Kasumi-1 (cell line): ENCODE measurements at regions not wholly inside any gene's neighbourhood (a gene's known extent, or its start where the extent isn't known, plus 50 kb on each side); places are given as distances from the start of the nearest gene placed in this dataset.

Experiments used
- DNase-seq, 2 experiments: peaks; one replicate each; lab custom pipeline; 2025; lab: John Stamatoyannopoulos, UW

GRCh38 chr15:99921101-99921500, 187.9 kb upstream of the LYSMD4 start:
- no peak for DNase-seq

- DNase-seq: no peak
These were observed 184.8 kb upstream of the LYSMD4 start for GRCh38 chr15:99918072-99918471.

GRCh38 chr15:99917252-99917651, 184.0 kb upstream of the LYSMD4 start:
- DNase-seq: no peak

GRCh38 chr15:99916668-99917223, 183.5 kb upstream of the LYSMD4 start:
- no peak for DNase-seq

- no peak for DNase-seq
These were observed 181.5 kb upstream of the LYSMD4 start for GRCh38 chr15:99914723-99915122.

GRCh38 chr15:99911816-99912215, 178.6 kb upstream of the LYSMD4 start:
- no peak for DNase-seq

GRCh38 chr15:99909592-99910295, 176.5 kb upstream of the LYSMD4 start:
- DNase-seq: peak; percentile 7 to 8

GRCh38 chr15:99907698-99908097, 174.5 kb upstream of the LYSMD4 start:
- no peak for DNase-seq

GRCh38 chr15:99906793-99907192, 173.6 kb upstream of the LYSMD4 start:
- DNase-seq: no peak

- DNase-seq: no peak
These were observed 173.1 kb upstream of the LYSMD4 start for GRCh38 chr15:99906311-99906710.

DNA sequence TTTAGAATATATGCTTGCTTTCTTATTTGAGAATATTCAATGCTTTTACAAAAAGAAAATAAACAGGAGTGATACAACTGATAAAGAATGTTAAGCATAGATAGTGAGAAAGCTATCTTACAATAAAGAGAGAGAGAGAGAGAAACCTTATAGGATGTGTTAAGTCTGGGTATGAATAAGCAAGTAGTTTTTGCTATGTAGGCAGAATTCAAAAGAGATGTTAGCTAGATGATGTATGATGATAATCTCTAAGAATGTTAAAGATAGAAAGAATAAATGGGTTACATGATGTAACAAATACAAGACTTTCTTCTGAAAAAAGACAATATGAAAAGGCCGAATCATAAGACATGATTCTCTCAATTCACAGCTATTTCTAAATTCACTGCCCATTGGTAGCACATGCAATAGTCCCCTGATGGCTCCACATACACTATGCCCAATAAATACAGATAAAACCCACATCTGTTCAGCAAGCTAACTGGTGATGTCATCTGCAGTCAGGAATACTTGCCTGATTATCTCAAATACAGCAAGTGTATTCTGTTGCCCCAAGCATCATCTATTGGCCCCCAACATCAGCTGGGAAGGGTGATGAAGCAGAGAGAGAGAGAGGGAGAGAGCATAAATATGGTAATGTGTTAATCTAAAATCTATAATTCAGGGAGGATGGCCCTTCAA, 169.2 kb upstream of the LYSMD4 start:
- DNase-seq: no peak

DNA sequence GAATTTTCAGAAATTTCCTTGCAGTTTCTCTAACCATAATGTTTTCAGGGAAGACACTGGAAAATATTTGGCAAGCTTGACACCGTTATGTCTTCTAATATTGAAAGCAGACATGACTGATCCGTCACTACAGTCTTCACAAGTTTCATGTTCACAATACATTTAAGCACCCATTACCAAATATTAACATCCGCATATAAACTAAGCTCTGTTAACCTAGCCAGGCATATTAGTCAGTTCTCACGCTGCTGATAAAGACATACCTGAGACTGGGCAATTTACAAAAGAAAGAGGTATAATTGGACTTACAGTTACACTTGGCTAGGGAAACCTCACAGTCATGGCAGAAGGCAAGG, 162.7 kb upstream of the LYSMD4 start:
- no peak for DNase-seq

DNA sequence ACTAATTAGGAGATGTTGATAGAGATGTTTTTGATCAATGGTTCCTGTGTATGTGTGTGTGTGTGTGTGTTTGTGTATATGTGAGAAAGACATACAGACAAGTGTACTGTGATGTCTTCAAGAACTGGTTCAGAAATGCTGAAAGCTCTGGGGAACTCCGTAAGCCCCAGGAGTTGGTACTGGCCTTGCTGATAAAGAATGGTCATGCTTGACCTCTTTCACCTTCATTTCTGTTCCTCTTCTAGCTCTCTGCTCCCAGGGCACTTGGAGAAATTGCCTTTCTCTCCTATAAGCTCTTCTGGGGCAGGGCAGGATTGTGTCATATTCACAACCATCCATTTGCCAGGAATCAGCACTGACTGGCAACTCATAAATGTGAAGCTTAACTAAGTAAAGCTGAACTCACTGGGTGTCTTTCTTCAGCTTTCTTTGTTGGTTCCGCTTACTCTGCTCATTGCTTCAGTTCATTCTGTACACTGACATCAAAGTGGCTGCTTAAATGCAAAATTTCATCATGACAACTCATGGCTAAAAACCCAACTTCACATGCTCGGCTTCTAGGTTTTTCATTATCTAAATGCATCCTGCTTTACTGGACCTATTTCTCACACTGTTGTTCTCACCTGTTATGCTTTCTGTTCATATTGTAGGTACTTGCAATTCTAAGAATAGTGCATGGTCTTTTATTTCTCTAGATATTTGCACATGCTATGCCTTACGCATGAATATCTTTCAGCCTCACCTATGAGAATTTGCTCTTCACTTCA, 162.1 kb upstream of the LYSMD4 start:
- DNase-seq: no peak

- DNase-seq: no peak
These were observed 145.6 kb upstream of the LYSMD4 start for GRCh38 chr15:99878835-99879234.

DNA sequence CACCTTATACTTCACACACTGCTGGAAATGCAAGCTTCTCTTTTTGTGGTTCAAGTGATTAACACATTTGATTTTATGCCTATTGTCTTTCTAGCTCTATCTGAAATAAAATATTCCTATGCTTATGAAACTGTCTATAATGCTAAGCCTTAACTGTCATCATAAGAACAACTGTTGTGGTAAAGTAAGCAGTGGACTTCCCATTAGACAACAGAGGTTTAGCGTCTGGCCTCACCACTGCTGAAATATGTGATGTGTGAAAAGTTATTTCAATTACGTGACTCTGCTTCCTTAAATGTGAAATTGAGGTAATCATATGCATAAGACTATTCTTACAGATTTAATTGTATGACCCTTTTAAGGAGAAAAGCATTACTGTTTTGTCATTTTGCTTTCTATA, 140.2 kb upstream of the LYSMD4 start:
- no peak for DNase-seq

DNA sequence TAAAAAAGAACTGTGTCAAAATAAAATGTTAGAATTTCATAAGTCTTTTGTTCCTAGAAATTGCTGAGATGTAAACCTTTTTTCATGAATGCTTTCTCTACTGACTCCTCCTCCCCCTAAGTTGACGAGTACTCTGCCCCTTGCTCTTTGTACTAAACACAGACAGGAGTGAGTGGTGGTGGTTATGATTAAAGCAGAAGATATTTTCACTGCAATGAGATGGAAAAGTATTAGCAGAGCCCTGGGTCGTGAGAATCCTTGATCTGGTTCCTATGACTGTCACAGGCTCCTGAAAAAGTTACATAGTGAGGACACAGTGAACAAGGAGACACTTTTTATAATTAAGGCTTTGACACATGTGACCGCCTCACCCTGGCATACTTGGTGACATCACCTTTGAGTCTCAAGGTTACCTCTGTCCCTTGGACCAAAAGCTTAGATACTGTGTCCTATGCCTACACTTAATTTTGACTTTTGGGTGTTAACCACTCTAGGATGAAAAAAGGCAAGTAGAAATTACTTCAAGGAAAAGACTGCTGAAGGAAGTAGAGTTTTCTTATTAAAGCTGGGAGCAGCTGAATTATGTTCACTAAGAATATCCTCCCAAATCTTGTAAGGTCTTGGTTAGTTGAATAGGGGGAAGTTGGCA, 130.4 kb upstream of the LYSMD4 start:
- no peak for DNase-seq

DNA sequence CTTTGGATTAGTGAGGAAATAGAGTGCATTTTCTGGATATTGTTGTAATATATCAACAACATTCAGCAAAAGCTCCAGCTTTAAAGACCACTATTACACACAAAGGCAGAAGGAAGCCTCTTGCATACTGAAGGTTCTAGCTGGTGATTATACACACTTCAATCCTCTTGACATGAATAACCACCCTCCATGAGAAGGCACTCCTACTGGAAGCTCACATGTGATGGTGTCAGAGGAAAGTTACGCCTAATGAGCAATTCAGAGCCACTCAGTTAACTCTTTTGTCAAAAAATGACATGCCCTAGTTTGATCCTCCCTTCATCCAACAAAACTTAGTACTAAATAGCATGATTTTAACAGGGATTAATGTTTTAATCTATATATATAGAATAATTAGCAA, 124.6 kb upstream of the LYSMD4 start:
- DNase-seq: no peak

- no peak for DNase-seq
These were observed 117.3 kb upstream of the LYSMD4 start for GRCh38 chr15:99850517-99850916.

DNA sequence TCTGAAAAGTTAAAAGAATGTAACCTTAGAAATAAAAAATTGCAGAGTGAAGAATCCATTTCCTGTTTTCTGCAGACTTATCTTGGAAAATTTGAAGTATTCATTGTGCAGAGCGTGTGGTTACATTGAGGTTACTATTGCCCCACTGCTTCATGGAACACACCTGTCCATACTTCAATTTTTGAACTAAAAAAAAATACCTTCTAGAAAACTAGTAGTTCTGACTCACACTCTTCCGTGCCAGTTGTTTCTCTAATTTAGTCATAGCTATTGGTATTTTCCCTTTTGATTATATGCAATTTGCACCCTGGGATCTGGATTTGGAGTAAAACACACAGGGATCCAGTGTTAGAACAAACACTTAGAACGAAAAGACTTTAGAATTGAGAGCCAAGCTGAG, 111.8 kb upstream of the LYSMD4 start:
- DNase-seq: no peak

DNA sequence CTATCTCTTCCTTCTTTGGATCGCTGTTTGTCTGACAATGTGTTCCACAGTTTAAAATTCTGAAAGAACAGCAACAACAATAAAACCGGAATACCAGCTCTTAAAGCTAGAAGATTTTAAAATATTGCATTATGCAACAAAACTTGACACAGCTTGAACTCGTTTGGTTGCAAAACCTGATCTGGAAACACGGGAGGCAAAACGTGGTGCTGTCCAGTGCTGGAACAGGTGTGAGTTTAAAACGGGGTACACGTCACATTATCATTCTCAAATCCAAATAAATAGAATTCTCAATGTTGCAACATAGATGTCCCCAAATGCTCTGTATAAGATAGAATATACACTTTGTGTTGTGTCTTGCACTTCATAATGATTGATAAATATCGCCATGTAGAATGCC, 110.9 kb upstream of the LYSMD4 start:
- DNase-seq: no peak

- DNase-seq: no peak
These were observed 108.8 kb upstream of the LYSMD4 start for GRCh38 chr15:99842071-99842470.

DNA sequence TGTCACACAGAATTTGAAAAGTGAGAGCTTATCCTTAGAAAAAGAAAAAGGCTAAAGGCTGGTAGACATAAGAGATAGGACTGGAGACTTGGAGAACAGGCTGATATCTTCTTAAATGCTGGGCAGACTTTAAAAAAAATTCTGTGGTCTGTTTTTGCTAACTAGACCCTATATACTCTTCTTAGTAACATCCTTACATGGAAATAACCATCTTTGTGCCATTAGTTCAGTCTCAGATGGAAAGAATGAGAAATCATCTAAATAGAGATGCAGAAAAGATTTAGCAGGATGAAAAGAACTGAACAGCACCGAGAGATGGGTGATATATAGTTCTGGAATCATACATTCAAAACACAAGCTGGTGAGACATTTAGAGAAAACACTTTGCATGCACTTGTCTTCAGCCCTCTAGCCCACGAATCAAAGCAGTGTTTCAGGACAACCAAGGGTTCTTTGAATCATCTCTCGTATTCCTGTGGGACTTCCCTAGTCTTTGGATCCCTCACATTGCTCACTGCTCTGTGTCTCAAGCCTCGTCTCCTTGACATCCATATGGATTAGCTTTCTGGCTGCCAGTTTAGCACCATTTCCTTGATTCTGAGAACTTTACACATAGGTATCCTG, 93.0 kb upstream of the LYSMD4 start:
- no peak for DNase-seq
